ENCODE measurements at regions not wholly inside any gene's neighbourhood (a gene's known extent, or its start where the extent isn't known, plus 50 kb on each side); places are given as distances from the start of the nearest gene placed in this dataset.

- TF ChIP-seq ZNF274 (IDR thresholded peaks at IDR 0.05; ENCODE audit: low read length), result no peak
- TF ChIP-seq ZNF274 (tag by site-specific recombination; IDR thresholded peaks at IDR 0.05; ENCODE audit: borderline replicate concordance), result no peak
- TF ChIP-seq, protein P1, sequence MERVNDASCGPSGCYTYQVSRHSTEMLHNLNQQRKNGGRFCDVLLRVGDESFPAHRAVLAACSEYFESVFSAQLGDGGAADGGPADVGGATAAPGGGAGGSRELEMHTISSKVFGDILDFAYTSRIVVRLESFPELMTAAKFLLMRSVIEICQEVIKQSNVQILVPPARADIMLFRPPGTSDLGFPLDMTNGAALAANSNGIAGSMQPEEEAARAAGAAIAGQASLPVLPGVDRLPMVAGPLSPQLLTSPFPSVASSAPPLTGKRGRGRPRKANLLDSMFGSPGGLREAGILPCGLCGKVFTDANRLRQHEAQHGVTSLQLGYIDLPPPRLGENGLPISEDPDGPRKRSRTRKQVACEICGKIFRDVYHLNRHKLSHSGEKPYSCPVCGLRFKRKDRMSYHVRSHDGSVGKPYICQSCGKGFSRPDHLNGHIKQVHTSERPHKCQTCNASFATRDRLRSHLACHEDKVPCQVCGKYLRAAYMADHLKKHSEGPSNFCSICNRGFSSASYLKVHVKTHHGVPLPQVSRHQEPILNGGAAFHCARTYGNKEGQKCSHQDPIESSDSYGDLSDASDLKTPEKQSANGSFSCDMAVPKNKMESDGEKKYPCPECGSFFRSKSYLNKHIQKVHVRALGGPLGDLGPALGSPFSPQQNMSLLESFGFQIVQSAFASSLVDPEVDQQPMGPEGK (tag by site-specific recombination; IDR thresholded peaks at IDR 0.05), result no peak
- no peak for TF ChIP-seq CTCF (tag by site-specific recombination; IDR thresholded peaks at IDR 0.05)
- TF ChIP-seq REST (tag by site-specific recombination; IDR thresholded peaks at IDR 0.05), result no peak
- no peak for TF ChIP-seq ZNF140 (tag by site-specific recombination; IDR thresholded peaks at IDR 0.05)
- no peak for TF ChIP-seq ZNF549 (tag by site-specific recombination; IDR thresholded peaks at IDR 0.05)
- TF ChIP-seq ZNF10 (tag by site-specific recombination; IDR thresholded peaks at IDR 0.05), result no peak
These were observed 534.0 kb upstream of the B3GAT1 start for GRCh38 chr11:134945993-134946392.

Data from HEK293 (cell line).